Tibial nerve (tissue), 4 donors: ENCODE measurements at regions not wholly inside any gene's neighbourhood (a gene's known extent, or its start where the extent isn't known, plus 50 kb on each side); places are given as distances from the start of the nearest gene placed in this dataset.
A peak's percentile ranks its signal among the peaks of the same experiment; 100 is the strongest.

ENCODE experiments used
- DNase-seq, 2 donors: peaks; one replicate each; pipeline ENCODE4 v3.0.0-alpha.2; 2019; ENCODE audit warnings: low spot score in 2 of 2
- H3K27ac ChIP-seq, 4 donors: fragments of 200-600 bp; sonication (generic) in 3 of 4; one replicate each; pipeline ENCODE4 v1.5.1; 2017 to 2019; ENCODE audit warnings: mild to moderate bottlenecking in 1 of 4
- H3K27me3 ChIP-seq, 2 donors: fragments of 200-600 bp; sonication (generic) in 1 of 2; one replicate each; pipeline versions ENCODE4 v1.5.1 to v1.6.0; 2017 to 2019
- H3K36me3 ChIP-seq, 3 donors: fragments of 200-600 bp; sonication (generic); one replicate each; pipeline ENCODE4 v1.5.1; 2018 to 2019
- H3K4me1 ChIP-seq, 4 donors: fragments of 200-600 bp; sonication (generic) in 3 of 4; one replicate each; pipeline ENCODE4 v1.5.1; 2017 to 2019
- H3K4me3 ChIP-seq, 4 donors: fragments of 200-600 bp; sonication (generic) in 3 of 4; one replicate each; pipeline ENCODE4 v1.5.1; 2017 to 2019; ENCODE audit warnings: mild to moderate bottlenecking in 1 of 4, moderate library complexity in 1 of 4
- H3K9me3 ChIP-seq, 4 donors: fragments of 200-600 bp; sonication (generic) in 3 of 4; one replicate each; pipeline ENCODE4 v1.5.1; 2017 to 2019
- EP300 ChIP-seq, 2 donors: sonication (generic); formaldehyde crosslinking; IDR thresholded peaks; one replicate each; pipeline ENCODE4 v1.6.1; 2017; ENCODE audit warnings: antibody characterized with exemption in 2 of 2, mild to moderate bottlenecking in 1 of 2
- POLR2A ChIP-seq, 2 donors: fragments of 450-650 bp; IDR thresholded peaks; one replicate each; pipeline ENCODE4 v1.6.1; 2017; ENCODE audit warnings: antibody characterized with exemption in 2 of 2, mild to moderate bottlenecking in 2 of 2, moderate library complexity in 2 of 2
- WGBS, 2 donors: methylation state at CpG; one replicate each; pipeline ENCODE4 v1.1.5; 2018; 5-methylcytosine and 5-hydroxymethylcytosine counted together
- TF ChIP-seq, protein P1 (sequence below), 5 experiments: fragments of 200-600 bp in 3 of 5; fragments of 450-650 bp in 2 of 5; sonication (generic) in 3 of 5; IDR thresholded peaks; one replicate each; pipeline ENCODE4 v1.5.1; 2016 to 2019; ENCODE audit warnings: antibody characterized with exemption in 5 of 5, mild to moderate bottlenecking in 3 of 5, moderate library complexity in 2 of 5

DNA sequence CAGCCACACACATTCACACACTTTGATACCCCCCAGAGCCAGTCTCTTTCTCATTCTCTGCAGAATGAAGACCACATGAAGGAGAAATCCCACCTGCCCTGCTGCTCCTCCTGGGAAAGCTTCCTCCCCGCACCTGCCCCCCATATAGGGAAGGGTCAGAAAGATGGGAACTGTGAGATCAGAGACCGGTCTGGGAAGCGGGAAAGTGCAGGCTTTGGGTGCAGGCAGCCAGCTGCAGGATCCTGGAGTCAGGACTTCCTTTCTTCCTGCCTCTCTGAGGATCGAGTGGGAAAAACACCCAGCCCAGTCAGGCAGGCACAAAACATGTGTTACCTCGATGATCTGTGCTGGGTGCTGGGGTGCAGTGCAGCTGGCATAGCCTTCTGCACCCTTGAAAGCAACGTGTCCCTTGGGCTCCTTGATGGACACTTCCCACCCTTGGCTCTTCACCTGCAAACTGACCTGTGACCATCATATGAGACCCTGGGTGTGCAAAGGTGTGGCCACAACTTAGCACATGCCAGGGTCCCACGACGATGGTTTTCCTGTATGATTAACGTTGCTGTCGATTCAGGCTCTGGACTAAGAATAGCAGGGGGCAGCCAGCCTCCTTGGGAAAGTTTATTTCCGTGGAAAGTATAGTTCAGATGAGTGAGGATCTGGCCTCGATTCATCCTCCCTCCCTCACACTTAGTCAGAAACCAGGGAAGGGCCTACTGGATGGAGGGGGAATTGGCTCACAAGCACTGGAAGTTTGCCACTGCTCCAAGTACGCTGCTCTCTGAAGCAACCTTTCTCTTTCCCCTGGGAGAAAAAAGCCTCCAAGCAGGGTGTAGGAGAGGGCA is 105.4 kb upstream of the MED13L start:
- H3K27me3 ChIP-seq, result no peaks in the 10 kb centered on the region
- no peaks in the 10 kb centered on the region for H3K36me3 ChIP-seq
- H3K27ac ChIP-seq, result peak overlapping the region in 2 of 4 donors; percentile 23 to 62
- peaks cover 0 to 46% (median 10%) of the 10 kb centered on the region in 4 donors for H3K4me1 ChIP-seq
- no peak overlapping the region for H3K4me3 ChIP-seq
- 22 to 28% methylated on average over 12 to 13 of the region's 13 CpGs for WGBS, 2 donors
- peak; percentile 46 to 67 for DNase-seq
- TF ChIP-seq POLR2A (IDR thresholded peaks at IDR 0.05) (no peak), EP300 (IDR thresholded peaks at IDR 0.05) (peak in 1 of 2 donors; percentile 80)
- TF ChIP-seq, protein P1, sequence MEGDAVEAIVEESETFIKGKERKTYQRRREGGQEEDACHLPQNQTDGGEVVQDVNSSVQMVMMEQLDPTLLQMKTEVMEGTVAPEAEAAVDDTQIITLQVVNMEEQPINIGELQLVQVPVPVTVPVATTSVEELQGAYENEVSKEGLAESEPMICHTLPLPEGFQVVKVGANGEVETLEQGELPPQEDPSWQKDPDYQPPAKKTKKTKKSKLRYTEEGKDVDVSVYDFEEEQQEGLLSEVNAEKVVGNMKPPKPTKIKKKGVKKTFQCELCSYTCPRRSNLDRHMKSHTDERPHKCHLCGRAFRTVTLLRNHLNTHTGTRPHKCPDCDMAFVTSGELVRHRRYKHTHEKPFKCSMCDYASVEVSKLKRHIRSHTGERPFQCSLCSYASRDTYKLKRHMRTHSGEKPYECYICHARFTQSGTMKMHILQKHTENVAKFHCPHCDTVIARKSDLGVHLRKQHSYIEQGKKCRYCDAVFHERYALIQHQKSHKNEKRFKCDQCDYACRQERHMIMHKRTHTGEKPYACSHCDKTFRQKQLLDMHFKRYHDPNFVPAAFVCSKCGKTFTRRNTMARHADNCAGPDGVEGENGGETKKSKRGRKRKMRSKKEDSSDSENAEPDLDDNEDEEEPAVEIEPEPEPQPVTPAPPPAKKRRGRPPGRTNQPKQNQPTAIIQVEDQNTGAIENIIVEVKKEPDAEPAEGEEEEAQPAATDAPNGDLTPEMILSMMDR (IDR thresholded peaks at IDR 0.05), result peak in 2 of 5 experiments; percentile 12 to 33
- H3K9me3 ChIP-seq, result no peaks in the 10 kb centered on the region

DNA sequence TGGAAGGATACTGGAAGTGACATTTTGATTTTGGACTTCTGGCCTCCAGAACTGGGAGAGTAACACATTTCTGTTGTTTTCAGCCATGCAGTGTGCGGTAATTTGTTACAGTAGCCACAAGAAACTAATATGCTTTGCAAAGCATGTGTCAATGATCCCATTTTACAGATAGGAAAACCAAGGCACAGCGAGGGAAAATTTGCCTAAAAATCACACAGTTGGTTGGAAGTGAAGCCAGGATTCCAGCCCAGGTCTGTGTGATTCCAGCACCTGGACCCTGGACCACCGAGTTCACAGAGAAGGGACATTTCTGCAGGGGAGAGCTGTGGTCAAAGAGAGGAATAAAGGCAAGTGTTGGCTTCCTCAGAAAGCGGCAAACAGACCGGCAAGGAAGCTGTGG is 106.7 kb upstream of the MED13L start:
- 93 to 98% methylated on average over 5 of the region's 5 CpGs for WGBS, 2 donors
- H3K27ac ChIP-seq, result no peak overlapping the region
- no peaks in the 10 kb centered on the region for H3K9me3 ChIP-seq

DNA sequence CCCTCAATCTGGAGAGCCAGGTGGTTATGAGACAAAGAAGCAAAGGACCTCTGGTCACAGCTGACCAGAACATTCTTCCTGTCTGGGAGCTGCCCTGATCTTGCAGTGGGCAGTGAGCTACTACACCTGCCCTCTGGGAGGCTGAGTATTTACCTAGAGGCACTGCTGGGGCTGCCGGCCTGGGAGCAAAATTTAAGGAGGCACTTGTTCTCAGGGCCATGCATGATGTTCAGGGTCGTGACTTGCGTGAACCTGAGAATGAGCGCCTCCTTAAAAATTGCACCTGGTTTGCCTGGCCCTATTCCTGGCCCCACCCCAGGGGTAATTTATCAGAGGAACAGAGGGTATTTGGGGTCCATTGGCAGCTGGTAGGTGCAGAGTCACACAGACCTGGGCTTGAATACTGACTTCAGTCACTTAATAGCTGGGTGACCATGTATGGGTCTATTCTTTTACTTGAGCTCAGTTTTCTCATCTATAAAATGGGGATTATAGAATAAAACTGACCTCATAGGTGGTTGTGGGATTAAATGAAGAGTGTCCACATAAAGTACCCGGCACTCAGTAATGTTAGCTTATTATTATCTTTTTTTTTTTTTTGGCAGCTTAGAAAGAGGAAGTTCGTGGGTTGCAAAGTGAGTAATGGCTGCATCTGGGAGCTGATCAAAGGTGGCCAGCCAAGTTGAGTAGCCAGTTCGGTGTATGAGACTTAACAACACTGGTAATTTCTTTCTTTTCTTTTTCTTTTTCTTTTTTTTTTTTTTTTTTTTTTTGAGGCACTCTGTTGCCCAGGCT is 107.4 kb upstream of the MED13L start:
- no peak overlapping the region for H3K4me3 ChIP-seq
- no peaks in the 10 kb centered on the region for H3K27me3 ChIP-seq
- WGBS, 2 donors, result 67 to 71% methylated on average over 6 to 7 of the region's 7 CpGs
- TF ChIP-seq, protein P1 (IDR thresholded peaks at IDR 0.05), result no peak
- TF ChIP-seq POLR2A (IDR thresholded peaks at IDR 0.05) (no peak), EP300 (IDR thresholded peaks at IDR 0.05) (no peak)
- H3K36me3 ChIP-seq, result no peaks in the 10 kb centered on the region
- no peak overlapping the region for H3K27ac ChIP-seq
- H3K9me3 ChIP-seq, result no peaks in the 10 kb centered on the region
- peaks cover 0 to 54% (median 13%) of the 10 kb centered on the region in 4 donors for H3K4me1 ChIP-seq
- no peak for DNase-seq

More for the DNA sequence above, 106.7 kb upstream of the MED13L start:
- DNase-seq, result no peak
- no peaks in the 10 kb centered on the region for H3K27me3 ChIP-seq
- H3K4me3 ChIP-seq, result no peak overlapping the region
- no peaks in the 10 kb centered on the region for H3K36me3 ChIP-seq
- peaks cover 0 to 47% (median 10%) of the 10 kb centered on the region in 4 donors for H3K4me1 ChIP-seq
- TF ChIP-seq POLR2A (IDR thresholded peaks at IDR 0.05), result no peak
- TF ChIP-seq, protein P1 (IDR thresholded peaks at IDR 0.05), result no peak
- no peak for TF ChIP-seq EP300 (IDR thresholded peaks at IDR 0.05)

DNA sequence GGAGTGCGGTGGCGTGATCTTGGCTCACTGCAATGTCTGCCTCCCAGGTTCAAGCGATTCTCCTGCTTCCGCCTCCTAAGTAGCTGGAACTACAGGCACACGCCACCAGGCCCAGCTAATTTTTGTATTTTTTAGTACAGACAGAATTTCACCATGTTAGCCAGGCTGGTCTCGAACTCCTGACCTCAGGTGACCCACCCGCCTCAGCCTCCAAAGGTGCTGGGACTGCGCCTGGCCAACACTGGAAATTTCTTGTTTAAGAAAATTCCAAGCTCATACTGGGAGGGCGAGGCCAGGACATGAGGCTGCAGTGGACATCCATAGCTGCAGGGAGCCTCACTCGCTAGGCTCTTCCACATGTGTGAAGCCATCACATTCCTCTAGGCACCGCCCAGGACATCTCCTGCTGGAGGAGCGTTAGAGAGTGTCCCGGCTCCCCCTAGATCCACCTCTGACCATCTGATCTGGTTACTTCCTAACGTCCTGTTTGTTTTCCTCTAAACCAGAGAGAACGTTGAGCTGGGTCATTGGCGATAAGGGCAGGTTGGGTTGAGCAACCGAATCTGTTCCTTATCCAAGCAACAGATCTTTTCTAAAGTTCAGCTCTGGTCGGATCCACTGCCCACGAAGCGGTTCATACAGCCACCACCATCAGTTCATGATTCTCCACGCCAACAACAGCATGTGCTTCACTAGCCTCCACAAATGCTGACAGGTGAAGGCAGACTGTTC is 108.2 kb upstream of the MED13L start:
- Histone ChIP-seq H3K27ac (no peak overlapping the region), H3K4me3 (no peak overlapping the region), H3K36me3 (no peaks in the 10 kb centered on the region), H3K9me3 (peaks cover 0 to 2% (median 0%) of the 10 kb centered on the region in 4 donors), H3K27me3 (no peaks in the 10 kb centered on the region), H3K4me1 (peaks cover 0 to 62% (median 13%) of the 10 kb centered on the region in 4 donors)
- DNase-seq, result no peak
- WGBS, 2 donors, result 71 to 79% methylated on average over 21 of the region's 21 CpGs
- TF ChIP-seq, protein P1 (IDR thresholded peaks at IDR 0.05), result no peak
- TF ChIP-seq EP300 (IDR thresholded peaks at IDR 0.05), result peak in 1 of 2 donors; percentile 58
